ENCODE measurements at regions not wholly inside any gene's neighbourhood (a gene's known extent, or its start where the extent isn't known, plus 50 kb on each side); places are given as distances from the start of the nearest gene placed in this dataset.
A peak's percentile ranks its signal among the peaks of the same experiment; 100 is the strongest.

- peak in 2 of 56 donors; percentile 5 to 26 for DNase-seq
These were observed 505.7 kb upstream of the KLHL29 start for GRCh38 chr2:22879009-22879863.

- DNase-seq, result peak in 5 of 56 donors; percentile 4 to 31 (median 12)
These were observed 504.8 kb upstream of the KLHL29 start for GRCh38 chr2:22880161-22880560.

DNA sequence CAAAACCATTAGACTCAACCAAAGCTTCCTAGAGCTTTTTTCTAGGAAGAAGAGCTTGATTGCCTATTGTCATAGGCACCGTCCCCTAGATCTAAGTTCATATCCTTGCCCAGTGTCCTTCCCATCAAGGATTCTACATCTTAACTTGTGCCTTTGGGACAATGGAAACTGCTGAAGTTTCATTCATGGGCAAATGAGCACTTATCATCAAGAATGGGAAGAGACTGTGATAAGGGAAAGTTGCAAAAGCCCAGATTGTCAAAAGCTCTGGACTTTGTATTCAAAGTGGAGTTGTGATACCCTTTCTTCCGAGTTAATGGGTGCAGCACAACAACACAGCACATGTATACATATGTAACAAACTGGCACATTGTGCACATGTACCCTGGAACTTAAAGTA is 503.0 kb upstream of the KLHL29 start:
- no peak for DNase-seq

GRCh38 chr2:22882643-22883042 is 502.3 kb upstream of the KLHL29 start:
- DNase-seq, result no peak

- DNase-seq, result peak in 13 of 56 donors; percentile 11 to 46 (median 27)
These were observed 501.9 kb upstream of the KLHL29 start for GRCh38 chr2:22883054-22883453.

DNA sequence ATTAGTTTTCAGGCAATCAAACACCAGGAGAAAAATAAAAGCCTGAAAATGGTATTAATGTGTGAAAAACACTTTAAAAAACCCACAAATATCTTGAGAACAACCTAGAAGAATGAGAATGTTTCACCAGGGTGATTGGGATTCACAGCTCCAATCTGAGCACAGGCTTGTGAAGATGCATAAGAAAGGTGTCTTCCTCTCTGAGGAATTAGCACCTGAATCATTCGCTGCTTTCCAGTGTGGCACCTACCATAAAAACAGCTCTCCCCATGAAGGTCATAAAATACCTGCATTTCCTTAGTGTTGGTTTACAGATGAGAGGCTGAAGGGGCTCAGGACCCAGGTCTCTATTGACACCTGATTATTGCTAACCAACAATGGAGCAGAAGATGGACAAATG is 499.7 kb upstream of the KLHL29 start:
- DNase-seq, result no peak

GRCh38 chr2:22887426-22887825 is 497.6 kb upstream of the KLHL29 start:
- DNase-seq, result no peak

GRCh38 chr2:22887845-22888244 is 497.1 kb upstream of the KLHL29 start:
- no peak for DNase-seq

- no peak for DNase-seq
These were observed 494.8 kb upstream of the KLHL29 start for GRCh38 chr2:22890132-22890531.

DNA sequence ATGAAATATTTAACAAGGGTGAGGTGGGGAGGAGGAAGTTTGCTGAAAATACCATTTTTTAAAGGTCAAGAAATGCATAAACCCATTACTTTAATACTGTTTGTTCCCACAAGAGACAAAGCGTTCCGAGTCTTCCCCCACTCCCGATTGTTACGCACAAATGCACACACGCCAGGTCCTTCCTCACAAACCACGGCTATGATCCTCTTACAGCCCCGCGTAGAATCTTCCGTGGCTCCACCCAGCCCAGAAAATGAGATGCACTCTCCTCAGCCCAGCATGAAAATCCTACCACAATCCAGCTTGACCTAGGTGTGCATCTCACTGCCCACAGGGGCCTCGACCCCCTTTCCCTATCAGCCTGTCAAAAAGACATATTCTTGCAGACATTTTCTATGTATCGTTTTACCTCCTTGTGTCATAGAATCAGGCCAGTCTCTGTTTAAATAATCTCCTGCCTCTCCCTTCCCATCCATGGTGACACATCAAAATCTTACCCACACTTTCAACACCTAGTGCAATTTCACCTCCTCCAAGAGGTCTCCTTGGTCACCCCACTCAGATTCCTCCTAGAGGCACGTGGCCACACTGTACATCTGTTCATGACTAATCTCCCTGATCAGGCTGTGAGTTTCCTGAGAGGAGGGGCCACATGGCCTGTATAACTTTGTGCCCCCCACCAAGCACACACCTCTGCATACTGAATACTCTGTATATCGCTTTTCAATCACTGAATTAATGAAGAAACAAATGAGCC is 491.0 kb upstream of the KLHL29 start:
- no peak for DNase-seq

- no peak for DNase-seq
These were observed 490.2 kb upstream of the KLHL29 start for GRCh38 chr2:22894761-22895160.

DNA sequence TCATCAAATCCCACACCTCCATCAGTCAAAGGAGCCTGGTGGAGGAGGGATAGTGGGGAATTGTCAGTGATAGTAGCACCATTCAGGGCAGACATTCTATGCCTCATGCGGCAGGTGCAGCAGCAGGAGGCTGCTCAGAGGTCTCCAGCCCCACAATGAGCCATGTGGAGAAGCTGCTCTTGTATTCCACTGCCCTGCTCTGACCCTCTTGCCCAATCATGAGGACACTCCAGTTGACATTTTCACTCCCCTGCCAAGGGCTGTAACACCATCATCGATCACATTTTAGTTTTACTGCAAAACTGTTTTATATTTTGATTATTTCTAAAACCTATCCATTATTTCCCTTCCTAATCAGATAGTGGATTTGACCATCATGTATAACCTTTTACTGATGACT is 487.6 kb upstream of the KLHL29 start:
- DNase-seq, result no peak

GRCh38 chr2:22900674-22901073 is 484.3 kb upstream of the KLHL29 start:
- no peak for DNase-seq

DNA sequence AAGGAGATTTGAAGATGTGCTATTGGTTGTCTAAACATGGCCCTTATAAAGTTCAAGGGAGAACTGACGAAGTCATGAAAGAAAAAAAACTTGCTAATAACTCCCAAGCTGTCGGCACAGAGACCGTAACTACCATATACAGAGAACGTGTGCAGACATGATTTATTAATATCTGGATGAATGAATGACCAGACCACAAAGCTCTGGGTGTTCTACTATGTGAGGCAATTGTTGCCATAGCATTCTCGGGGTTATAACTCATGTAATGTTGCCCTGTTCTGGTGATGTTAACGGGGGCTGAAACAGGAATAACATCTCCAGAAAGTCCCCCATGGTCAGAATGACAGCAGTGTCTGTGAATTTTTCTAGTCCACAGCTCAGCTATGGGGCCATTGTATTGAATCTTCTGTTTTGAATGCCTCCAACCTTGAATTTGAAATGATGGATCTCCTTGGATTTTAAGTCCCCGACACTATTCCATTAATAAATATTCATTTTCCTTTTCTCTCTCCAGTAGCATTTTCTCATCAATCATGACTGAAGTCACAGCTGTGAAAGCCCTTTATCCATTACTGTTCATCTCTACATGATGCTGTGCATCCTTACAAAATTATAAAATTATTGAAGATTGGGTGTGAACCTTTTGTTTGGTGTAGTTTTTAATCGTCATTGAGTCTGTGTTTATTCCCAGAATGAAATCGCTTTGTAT is 483.4 kb upstream of the KLHL29 start:
- no peak for DNase-seq

DNA sequence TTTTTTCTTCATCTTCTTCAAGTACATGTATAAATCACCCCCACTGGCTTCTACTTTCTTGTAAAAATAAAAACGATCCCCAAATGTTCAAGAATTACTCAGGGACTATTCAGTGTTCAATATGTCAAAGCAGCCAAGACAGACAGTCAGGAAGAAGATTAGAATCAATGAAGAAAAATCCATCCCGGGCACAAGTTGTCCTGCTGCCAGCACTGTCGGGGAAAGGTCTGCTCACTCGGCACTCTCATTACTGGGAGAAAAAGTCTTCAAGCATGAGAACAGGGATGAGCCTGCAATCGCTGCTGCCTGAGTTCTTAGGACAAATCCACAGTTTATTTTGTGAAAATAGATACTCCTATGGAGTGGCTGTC is 482.8 kb upstream of the KLHL29 start:
- no peak for DNase-seq

DNA sequence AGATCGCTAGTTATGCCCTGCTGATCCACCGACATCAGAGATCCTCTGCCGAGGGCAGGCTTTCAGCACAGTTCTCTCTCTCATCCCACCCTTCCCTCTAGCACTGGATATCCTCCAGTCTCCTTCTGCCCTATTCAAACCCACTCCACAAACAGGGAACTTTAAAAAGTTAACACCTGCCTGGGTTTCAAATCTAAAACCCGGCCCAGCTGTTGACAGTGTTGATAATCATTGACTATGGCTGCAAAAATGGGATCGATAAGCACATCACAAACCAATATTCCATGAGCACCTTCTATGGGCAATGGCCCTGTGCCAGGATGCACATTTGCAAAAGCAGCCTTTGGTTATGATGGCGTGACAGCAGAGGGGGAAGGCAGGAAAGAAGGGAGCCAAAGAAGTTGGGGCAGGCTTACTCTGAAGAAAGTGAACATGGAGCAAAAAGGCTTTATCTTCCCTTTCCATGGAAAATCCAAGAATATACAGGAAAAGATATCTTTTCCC is 482.3 kb upstream of the KLHL29 start:
- DNase-seq, result no peak

GRCh38 chr2:22903616-22904015 is 481.4 kb upstream of the KLHL29 start:
- DNase-seq, result no peak

DNA sequence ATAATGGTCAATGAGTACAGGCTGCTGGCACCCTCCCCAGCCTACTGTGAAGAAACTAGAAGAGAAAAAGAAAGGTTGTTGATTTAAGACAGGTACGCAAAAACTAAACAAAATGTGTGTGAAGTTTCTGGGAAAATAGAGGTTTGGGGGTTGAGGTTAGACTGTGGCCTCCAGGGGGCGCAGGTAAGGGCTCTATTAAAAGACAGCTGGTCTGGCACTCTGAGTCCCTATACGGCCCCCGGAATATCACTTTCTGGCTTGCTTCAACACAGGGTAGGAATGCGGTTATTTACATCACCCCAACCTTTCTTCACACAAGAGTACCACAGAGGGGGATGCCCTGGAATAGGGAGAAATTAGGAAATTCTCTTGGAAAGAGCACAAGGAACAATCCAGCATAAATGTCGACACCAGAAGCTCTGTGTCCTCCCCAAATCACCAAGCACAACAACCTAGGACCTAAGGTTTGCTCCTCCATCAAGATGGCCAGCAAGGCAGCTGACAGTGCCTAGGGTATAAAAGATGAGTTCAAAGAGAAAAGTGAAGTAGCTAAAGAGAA is 480.8 kb upstream of the KLHL29 start:
- peak in 6 of 56 donors; percentile 0 to 35 (median 6) for DNase-seq

DNA sequence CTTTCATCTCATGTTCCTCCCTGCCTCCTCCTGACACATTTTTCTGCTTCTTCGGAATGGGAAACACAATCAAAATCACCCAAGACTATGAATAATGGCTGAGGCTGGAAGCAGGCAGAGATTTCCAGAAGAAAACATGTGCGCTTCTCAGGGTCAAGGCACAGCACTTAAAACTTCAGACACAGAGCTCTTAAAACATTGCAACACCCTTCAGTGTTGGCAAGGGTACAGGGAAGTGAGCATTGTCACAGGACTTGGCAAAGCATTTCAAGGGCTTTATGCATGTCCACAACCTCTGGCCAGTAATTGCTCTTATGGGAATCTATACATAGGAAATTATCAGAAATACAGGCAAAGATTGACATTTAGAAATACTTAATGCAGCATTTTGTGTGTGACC is 477.6 kb upstream of the KLHL29 start:
- DNase-seq, result no peak

GRCh38 chr2:22912398-22912797 is 472.6 kb upstream of the KLHL29 start:
- DNase-seq, result no peak

DNA sequence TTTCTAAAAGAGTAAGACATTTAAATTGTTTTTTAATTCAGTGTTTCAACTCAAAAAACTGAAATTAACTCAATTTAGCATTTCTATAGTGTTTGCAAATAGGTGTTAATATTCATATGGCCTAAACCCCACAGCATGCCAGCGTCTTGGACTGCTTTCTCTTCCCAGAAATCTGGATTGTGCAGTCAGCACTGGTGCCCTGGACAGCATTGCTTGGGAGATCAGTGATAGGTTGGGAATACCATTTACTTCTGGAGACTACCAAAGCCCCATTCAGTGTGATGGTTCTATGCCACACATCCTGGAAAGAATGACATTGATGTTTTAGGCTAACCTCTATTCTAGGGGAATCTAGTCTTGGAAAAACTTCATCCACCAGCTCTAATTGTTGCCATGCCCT is 455.0 kb upstream of the KLHL29 start:
- DNase-seq, result no peak

- DNase-seq, result peak in 6 of 56 donors; percentile 1 to 63 (median 6)
These were observed 454.2 kb upstream of the KLHL29 start for GRCh38 chr2:22930781-22931180.

Measured in nucleus accumbens (tissue), 56 donors.